HepG2 (cell line): ENCODE measurements at regions not wholly inside any gene's neighbourhood (a gene's known extent, or its start where the extent isn't known, plus 50 kb on each side); places are given as distances from the start of the nearest gene placed in this dataset.
"Not testable (repeated sequence)": the region's sequence is repeated elsewhere in the genome, so short reads cannot be mapped to it uniquely, and the experiment has no call there.

Experiments used
- ATAC-seq: fragments of 200-7000 bp; cut with Tn5 transposase; 3 replicates; pipeline ENCODE4 v1.9.1; 2020; ENCODE audit warnings: mild to moderate bottlenecking, moderate library complexity
- BruUV-seq: library from RNA; stranded (reverse); fragments of 400-500 nt; replicated peaks from 2 replicates; lab custom pipeline; 2021; lab: Mats Ljungman, UMichigan
- CTCF ChIA-PET: fragments of 300-600 bp; formaldehyde crosslinking; extraction: SDS; loops from one replicate; lab custom pipeline; 2021; ENCODE audit warnings: low total read pairs, inconsistent platforms, low intra/inter-chr PET ratio; lab: Yijun Ruan, JAX
- POLR2A ChIA-PET: fragments of 350-600 bp; sonication (Branson Sonifier 250); formaldehyde crosslinking; loops from one replicate; lab custom pipeline; 2020; ENCODE audit warnings: antibody characterized with exemption, inconsistent platforms; lab: Yijun Ruan, JAX
- DNase-seq: peaks from one replicate; pipeline ENCODE4 v3.0.0-alpha.2; 2015; ENCODE audit warnings: low spot score
- FAIRE-seq: peaks from 3 replicates; lab custom pipeline; 2011; peaks lifted over from hg19 to GRCh38; lab: Jason Lieb, UNC
- H2AFZ ChIP-seq: one replicate; pipeline ENCODE4 v1.6.1; 2011; ENCODE audit warnings: low read length, inconsistent platforms
- H3K27ac ChIP-seq: fragments of 300-600 bp; 3 replicates; pipeline ENCODE4 v1.8.0; 2011; ENCODE audit warnings: mixed run types, mild to moderate bottlenecking, mixed read lengths, low read length, inconsistent platforms; ENCODE audit not compliant: insufficient read depth; ENCODE audit errors: extremely low read length
- H3K27me3 ChIP-seq, 2 experiments: fragments of 200-600 bp in 1 of 2; 2 replicates in 1 of 2; 3 replicates in 1 of 2; pipeline versions ENCODE4 v1.6.0 to v1.8.0; 2011; ENCODE audit warnings: low read length in 2 of 2, mild to moderate bottlenecking in 2 of 2, moderate library complexity in 2 of 2, inconsistent platforms in 1 of 2; ENCODE audit not compliant: insufficient read depth in 2 of 2, control insufficient read depth in 1 of 2
- H3K36me3 ChIP-seq, 2 experiments: fragments of 200-600 bp in 1 of 2; replicated peaks in 1 of 2; 2 replicates in 1 of 2; 3 replicates in 1 of 2; pipeline versions ENCODE4 v1.5.1 to v1.8.0; 2011; ENCODE audit warnings: low read length in 2 of 2, inconsistent platforms in 1 of 2; ENCODE audit not compliant: insufficient read depth in 2 of 2, control insufficient read depth in 1 of 2
- H3K4me1 ChIP-seq: 2 replicates; pipeline ENCODE4 v1.5.1; 2012; ENCODE audit warnings: low read length, inconsistent platforms; ENCODE audit not compliant: insufficient read depth
- H3K4me2 ChIP-seq: 2 replicates; pipeline ENCODE4 v1.6.0; 2011; ENCODE audit warnings: low read depth, low read length, inconsistent platforms
- H3K4me3 ChIP-seq, 3 experiments: fragments of 200-600 bp in 1 of 3; sonication (generic), shearing (Covaris generic) in 1 of 3; replicated peaks in 1 of 3; 2 replicates each; pipeline ENCODE4 v1.5.1; 2011 to 2016; ENCODE audit warnings: low read length in 3 of 3, inconsistent platforms in 2 of 3, low read depth in 2 of 3, mild to moderate bottlenecking in 2 of 3, control low read depth in 1 of 3, mixed read lengths in 1 of 3; ENCODE audit not compliant: insufficient read depth in 1 of 3
- H3K79me2 ChIP-seq: one replicate; pipeline ENCODE4 v1.6.1; 2011; ENCODE audit warnings: low read length, inconsistent platforms; ENCODE audit not compliant: insufficient read depth
- H3K9ac ChIP-seq: 2 replicates; pipeline ENCODE4 v1.6.0; 2011; ENCODE audit warnings: mild to moderate bottlenecking, low read depth, low read length, inconsistent platforms; ENCODE audit not compliant: insufficient read depth
- H3K9me3 ChIP-seq: 2 replicates; pipeline ENCODE4 v1.5.1; 2012; ENCODE audit warnings: mild to moderate bottlenecking, low read length
- H4K20me1 ChIP-seq: 2 replicates; pipeline ENCODE4 v1.6.0; 2011; ENCODE audit warnings: inconsistent platforms, mild to moderate bottlenecking, low read length, moderate library complexity; ENCODE audit not compliant: insufficient read depth
- ATF7-NPFF ChIP-seq: sonication (generic); formaldehyde crosslinking; IDR thresholded peaks from 2 replicates; pipeline ENCODE4 v1.8.1; 2023; ENCODE audit warnings: mild to moderate bottlenecking, low read depth, missing genetic modification reagents, moderate library complexity
- SAFB2 ChIP-seq: sonication (generic); formaldehyde crosslinking; IDR thresholded peaks from 2 replicates; pipeline ENCODE4 v1.5.1; 2020; ENCODE audit warnings: missing genetic modification reagents, low read depth, mild to moderate bottlenecking, borderline replicate concordance
- SUZ12 ChIP-seq: fragments of 150-350 bp; IDR thresholded peaks from 2 replicates; pipeline ENCODE4 v1.6.1; 2014; ENCODE audit warnings: low read depth, low read length
- ZNF24 ChIP-seq: fragments of 450-650 bp; IDR thresholded peaks from 2 replicates; pipeline ENCODE4 v1.6.1; 2017; ENCODE audit warnings: antibody characterized with exemption, mild to moderate bottlenecking
- ZNF367 ChIP-seq: sonication (generic); formaldehyde crosslinking; IDR thresholded peaks from 2 replicates; pipeline ENCODE4 v1.4.0; 2020; ENCODE audit warnings: missing genetic modification reagents, borderline replicate concordance
- ZNF605 ChIP-seq: sonication (generic); formaldehyde crosslinking; IDR thresholded peaks from 2 replicates; pipeline ENCODE4 v1.8.0; 2022; ENCODE audit warnings: mild to moderate bottlenecking, missing genetic modification reagents
- ZNF737 ChIP-seq: sonication (generic); formaldehyde crosslinking; IDR thresholded peaks from 2 replicates; pipeline ENCODE4 v1.5.0; 2020; ENCODE audit warnings: missing genetic modification reagents, mild to moderate bottlenecking, borderline replicate concordance
- ZNF768 ChIP-seq: sonication (generic); formaldehyde crosslinking; IDR thresholded peaks from 2 replicates; pipeline ENCODE4 v1.4.0; 2020; ENCODE audit warnings: missing genetic modification reagents
- ZSCAN25 ChIP-seq: sonication (generic); formaldehyde crosslinking; IDR thresholded peaks from 2 replicates; pipeline ENCODE4 v1.8.0; 2022; ENCODE audit warnings: mild to moderate bottlenecking, missing genetic modification reagents
- WGBS: methylation state at CpG from one replicate; pipeline ENCODE4 v1.1.6; 2017; ENCODE audit warnings: low lambda C conversion rate; 5-methylcytosine and 5-hydroxymethylcytosine counted together
- in situ Hi-C: cut with HindIII; loops from 2 replicates; pipeline ENCODE4 v1.10.0; 2017; ENCODE audit warnings: low pct_unique_long_range_greater_than_20kb; ENCODE audit not compliant: extremely low pct_ligation_motif_present
- intact Hi-C: fragments of 100-400 bp; cut with micrococcal nuclease; formaldehyde crosslinking; loops from one replicate; pipeline ENCODE4 v1.10.0; 2022; ENCODE audit not compliant: unreplicated experiment
- TF ChIP-seq, protein P1 (sequence below): sonication (generic); formaldehyde crosslinking; IDR thresholded peaks from 2 replicates; pipeline ENCODE4 v1.5.0; 2020; ENCODE audit warnings: missing genetic modification reagents
- TF ChIP-seq, protein P2 (sequence below): sonication (generic); formaldehyde crosslinking; IDR thresholded peaks from 2 replicates; pipeline ENCODE4 v1.4.0; 2020; ENCODE audit warnings: low read depth, mild to moderate bottlenecking, missing genetic modification reagents

DNA sequence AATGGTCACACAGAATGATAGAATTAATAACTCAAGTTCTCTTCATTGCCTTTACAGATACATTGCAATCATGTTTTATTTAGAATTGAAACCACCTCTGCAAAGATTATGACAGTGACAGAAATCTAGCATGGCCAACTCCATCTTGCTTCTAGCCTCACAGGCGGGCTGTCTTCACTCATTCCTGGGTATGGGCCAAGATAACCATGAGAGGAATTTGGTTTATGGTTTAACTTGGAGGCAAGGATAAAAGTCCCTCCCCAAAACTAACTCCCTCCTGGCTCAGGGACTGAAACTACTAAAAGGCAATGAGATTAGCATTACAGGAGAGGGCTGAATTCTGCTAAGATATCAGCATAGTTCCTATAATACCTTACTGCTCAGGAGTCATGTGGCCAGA is 95.2 kb upstream of the CST7 start (continued):
- no peak for TF ChIP-seq ZNF605 (CRISPR knock-in tag)
- no peak for TF ChIP-seq ZSCAN25 (CRISPR knock-in tag)
- no peak for TF ChIP-seq ZNF367 (CRISPR knock-in tag)
- no peak for TF ChIP-seq ZNF768 (CRISPR knock-in tag)
- no peak for TF ChIP-seq SAFB2
- TF ChIP-seq, protein P1, sequence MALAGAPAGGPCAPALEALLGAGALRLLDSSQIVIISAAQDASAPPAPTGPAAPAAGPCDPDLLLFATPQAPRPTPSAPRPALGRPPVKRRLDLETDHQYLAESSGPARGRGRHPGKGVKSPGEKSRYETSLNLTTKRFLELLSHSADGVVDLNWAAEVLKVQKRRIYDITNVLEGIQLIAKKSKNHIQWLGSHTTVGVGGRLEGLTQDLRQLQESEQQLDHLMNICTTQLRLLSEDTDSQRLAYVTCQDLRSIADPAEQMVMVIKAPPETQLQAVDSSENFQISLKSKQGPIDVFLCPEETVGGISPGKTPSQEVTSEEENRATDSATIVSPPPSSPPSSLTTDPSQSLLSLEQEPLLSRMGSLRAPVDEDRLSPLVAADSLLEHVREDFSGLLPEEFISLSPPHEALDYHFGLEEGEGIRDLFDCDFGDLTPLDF (CRISPR knock-in tag): no peak
- no peak for TF ChIP-seq ZNF24
- TF ChIP-seq ZNF737 (CRISPR knock-in tag): no peak

DNA sequence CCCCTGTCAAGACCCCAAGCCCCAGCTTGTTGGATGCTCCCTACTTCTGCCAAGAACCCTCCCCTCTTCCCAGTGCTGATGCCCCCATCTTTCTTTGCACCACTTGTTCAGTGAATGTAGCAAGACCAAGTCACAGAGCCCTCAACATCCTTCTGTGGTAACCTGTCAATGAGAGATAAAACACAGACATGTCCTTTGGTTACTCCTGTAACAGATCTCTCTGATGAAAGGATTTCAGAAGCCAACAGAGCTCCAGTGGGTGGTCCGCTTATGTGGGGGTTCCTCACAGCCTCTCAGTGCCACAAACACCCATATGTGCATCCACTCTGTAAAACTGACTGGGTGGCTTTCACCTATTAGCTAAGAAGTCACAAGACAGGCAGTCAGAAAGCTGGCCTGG is 93.2 kb upstream of the CST7 start:
- Histone ChIP-seq H3K27me3 (peaks cover 0 to 12% of the 10 kb centered on the region in 2 experiments; a peak in 2 of 5 replicates), H3K36me3 (no peaks in the 10 kb centered on the region), H3K4me2 (no peak overlapping the region), H3K9me3 (peaks cover 8% of the 10 kb centered on the region; the same call in 1 of the 2 replicates), H3K4me1 (no peaks in the 10 kb centered on the region), H2AFZ (no peak overlapping the region), H4K20me1 (no peaks in the 10 kb centered on the region), H3K79me2 (no peaks in the 10 kb centered on the region), H3K27ac (no peak overlapping the region), H3K9ac (no peak overlapping the region), H3K4me3 (no peak overlapping the region)
- 8% methylated on average over 1 of the region's 1 CpG for WGBS
- DNase-seq (no peak), ATAC-seq (no peak), FAIRE-seq (no peak)
- TF ChIP-seq ATF7-NPFF (CRISPR knock-in tag): no peak
- TF ChIP-seq, protein P2, sequence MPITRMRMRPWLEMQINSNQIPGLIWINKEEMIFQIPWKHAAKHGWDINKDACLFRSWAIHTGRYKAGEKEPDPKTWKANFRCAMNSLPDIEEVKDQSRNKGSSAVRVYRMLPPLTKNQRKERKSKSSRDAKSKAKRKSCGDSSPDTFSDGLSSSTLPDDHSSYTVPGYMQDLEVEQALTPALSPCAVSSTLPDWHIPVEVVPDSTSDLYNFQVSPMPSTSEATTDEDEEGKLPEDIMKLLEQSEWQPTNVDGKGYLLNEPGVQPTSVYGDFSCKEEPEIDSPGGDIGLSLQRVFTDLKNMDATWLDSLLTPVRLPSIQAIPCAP (CRISPR knock-in tag): no peak
- no peak for TF ChIP-seq SUZ12
- TF ChIP-seq ZNF24: no peak
- ChIA-PET POLR2A (no interaction called here), CTCF (no interaction called here)
- no TSS peak for BruUV-seq
- in situ Hi-C loops: no loop called here
- intact Hi-C loops: no loop called here

DNA sequence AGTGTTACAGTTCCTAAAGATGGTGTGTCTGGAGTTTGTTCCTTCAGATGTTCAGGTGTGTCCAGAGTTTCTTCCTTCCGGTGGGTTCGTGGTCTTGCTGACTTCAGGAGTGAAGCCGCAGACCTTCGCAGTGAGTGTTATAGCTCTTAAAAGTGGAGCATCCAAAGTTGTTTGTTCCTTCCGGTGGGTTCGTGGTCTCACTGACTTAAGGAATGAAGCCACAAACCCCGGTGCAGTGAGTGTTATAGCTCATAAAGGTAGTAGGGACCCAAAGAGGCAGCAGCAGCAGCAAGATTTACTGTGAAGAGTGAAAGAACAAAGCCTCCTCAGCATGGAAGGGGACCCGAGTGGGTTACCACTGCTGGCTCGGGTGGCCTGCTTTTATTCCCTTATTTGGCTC is 90.6 kb upstream of the CST7 start:
- H3K27ac ChIP-seq, ATAC-seq, H3K9me3 ChIP-seq, H3K36me3 ChIP-seq, H3K4me2 ChIP-seq, H3K4me3 ChIP-seq, BruUV-seq, H3K79me2 ChIP-seq, intact Hi-C loops, FAIRE-seq, H2AFZ ChIP-seq, CTCF ChIA-PET, POLR2A ChIA-PET, DNase-seq, in situ Hi-C loops, H3K9ac ChIP-seq, H3K4me1 ChIP-seq, H4K20me1 ChIP-seq: not testable (repeated sequence)
- peaks cover 0 to 12% of the 10 kb centered on the region in 2 experiments; a peak in 2 of 5 replicates for H3K27me3 ChIP-seq
- WGBS: 46% methylated on average over 9 of the region's 9 CpGs
